ENCODE measurements at regions not wholly inside any gene's neighbourhood (a gene's known extent, or its start where the extent isn't known, plus 50 kb on each side); places are given as distances from the start of the nearest gene placed in this dataset.

DNA sequence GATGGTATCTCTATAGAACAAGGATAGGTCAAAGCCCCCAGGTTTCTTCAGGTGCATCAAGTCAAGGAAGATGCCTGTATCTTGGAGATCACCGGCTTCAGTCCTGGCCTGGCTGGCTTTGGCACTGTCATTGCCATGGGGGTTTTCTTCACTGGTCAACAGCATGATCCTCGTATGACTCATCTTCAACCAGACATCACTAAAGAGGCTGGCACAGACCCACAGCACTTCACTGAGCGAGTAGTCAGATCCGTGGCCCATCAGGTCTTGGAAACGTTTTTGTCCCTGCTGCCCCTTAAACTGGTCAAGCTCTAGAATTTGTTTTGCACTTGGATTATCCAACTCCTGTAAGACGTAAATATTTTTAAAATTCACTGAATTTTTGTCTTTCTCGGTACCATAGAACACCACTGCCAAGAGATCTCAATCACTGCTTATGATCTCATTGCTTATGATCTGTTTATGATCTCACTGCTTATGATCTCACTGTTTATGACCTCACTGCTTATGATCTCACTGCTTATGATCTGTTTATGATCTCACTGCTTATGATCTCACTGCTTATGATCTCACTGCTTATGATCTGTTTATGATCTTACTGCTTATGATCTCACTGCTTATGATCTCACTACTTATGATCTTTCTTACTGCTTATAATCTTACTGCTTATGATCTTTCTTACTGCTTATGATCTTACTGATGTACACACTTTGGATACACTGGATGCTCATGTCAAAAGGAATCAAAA lies 135.2 kb downstream of the CYP26A1 start (continued):
- TF ChIP-seq, protein P1, sequence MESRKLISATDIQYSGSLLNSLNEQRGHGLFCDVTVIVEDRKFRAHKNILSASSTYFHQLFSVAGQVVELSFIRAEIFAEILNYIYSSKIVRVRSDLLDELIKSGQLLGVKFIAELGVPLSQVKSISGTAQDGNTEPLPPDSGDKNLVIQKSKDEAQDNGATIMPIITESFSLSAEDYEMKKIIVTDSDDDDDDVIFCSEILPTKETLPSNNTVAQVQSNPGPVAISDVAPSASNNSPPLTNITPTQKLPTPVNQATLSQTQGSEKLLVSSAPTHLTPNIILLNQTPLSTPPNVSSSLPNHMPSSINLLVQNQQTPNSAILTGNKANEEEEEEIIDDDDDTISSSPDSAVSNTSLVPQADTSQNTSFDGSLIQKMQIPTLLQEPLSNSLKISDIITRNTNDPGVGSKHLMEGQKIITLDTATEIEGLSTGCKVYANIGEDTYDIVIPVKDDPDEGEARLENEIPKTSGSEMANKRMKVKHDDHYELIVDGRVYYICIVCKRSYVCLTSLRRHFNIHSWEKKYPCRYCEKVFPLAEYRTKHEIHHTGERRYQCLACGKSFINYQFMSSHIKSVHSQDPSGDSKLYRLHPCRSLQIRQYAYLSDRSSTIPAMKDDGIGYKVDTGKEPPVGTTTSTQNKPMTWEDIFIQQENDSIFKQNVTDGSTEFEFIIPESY (IDR thresholded peaks at IDR 0.05): no peak
- TF ChIP-seq, protein P2, sequence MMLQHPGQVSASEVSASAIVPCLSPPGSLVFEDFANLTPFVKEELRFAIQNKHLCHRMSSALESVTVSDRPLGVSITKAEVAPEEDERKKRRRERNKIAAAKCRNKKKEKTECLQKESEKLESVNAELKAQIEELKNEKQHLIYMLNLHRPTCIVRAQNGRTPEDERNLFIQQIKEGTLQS (IDR thresholded peaks at IDR 0.05): no peak
- TF ChIP-seq HNF4A (conservative IDR thresholded peaks at IDR 0.05) (no peak), RAD21 (IDR thresholded peaks at IDR 0.05) (no peak), YY1 (IDR thresholded peaks at IDR 0.05) (no peak), HNF4G (IDR thresholded peaks at IDR 0.05) (no peak)

DNA sequence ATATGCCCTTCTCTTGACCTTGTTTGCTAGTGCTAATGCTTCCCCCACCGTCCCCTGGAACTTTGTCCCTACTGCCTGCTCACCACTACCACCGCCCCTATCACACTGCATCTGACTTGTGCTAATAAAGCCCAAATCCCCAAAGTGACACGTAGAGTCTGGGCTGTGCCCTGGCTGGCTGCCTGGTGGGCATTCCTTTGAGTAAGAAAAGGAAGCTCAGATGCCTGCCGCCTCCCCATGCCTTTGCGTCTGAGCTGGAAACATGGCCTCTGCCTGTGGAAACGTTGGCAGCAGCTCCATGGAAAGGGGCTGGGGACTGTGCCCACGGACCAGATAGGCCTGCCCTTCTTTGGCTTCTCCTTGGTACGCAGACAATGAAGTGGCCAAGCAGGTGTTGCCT lies 138.3 kb downstream of the CYP26A1 start:
- WGBS: 82% methylated on average over 8 of the region's 8 CpGs
- Histone ChIP-seq H3K36me3 (ENCODE audit: control insufficient read depth in 4 of 4, insufficient read depth in 3 of 4, low read depth in 1 of 4, low read length in 3 of 4) (no peaks in the 10 kb centered on the region), H3K9me3 (ENCODE audit: control insufficient read depth in 4 of 4, low read length in 3 of 4) (no peaks in the 10 kb centered on the region), H3K9ac (ENCODE audit: low read depth in 1 of 2, low read length in 2 of 2) (no peak overlapping the region), H3K4me1 (ENCODE audit: control insufficient read depth in 4 of 4, insufficient read depth in 4 of 4, low read length in 3 of 4) (no peaks in the 10 kb centered on the region), H3K4me3 (ENCODE audit: low read depth in 1 of 3, low read length in 3 of 3) (no peak overlapping the region), H3K27me3 (ENCODE audit: control insufficient read depth in 4 of 4, insufficient read depth in 4 of 4, low read length in 3 of 4) (no peaks in the 10 kb centered on the region), H3K27ac (ENCODE audit: low read depth in 1 of 2, low read length in 2 of 2) (no peak overlapping the region)
- TF ChIP-seq, protein P3, sequence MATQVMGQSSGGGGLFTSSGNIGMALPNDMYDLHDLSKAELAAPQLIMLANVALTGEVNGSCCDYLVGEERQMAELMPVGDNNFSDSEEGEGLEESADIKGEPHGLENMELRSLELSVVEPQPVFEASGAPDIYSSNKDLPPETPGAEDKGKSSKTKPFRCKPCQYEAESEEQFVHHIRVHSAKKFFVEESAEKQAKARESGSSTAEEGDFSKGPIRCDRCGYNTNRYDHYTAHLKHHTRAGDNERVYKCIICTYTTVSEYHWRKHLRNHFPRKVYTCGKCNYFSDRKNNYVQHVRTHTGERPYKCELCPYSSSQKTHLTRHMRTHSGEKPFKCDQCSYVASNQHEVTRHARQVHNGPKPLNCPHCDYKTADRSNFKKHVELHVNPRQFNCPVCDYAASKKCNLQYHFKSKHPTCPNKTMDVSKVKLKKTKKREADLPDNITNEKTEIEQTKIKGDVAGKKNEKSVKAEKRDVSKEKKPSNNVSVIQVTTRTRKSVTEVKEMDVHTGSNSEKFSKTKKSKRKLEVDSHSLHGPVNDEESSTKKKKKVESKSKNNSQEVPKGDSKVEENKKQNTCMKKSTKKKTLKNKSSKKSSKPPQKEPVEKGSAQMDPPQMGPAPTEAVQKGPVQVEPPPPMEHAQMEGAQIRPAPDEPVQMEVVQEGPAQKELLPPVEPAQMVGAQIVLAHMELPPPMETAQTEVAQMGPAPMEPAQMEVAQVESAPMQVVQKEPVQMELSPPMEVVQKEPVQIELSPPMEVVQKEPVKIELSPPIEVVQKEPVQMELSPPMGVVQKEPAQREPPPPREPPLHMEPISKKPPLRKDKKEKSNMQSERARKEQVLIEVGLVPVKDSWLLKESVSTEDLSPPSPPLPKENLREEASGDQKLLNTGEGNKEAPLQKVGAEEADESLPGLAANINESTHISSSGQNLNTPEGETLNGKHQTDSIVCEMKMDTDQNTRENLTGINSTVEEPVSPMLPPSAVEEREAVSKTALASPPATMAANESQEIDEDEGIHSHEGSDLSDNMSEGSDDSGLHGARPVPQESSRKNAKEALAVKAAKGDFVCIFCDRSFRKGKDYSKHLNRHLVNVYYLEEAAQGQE (IDR thresholded peaks at IDR 0.05): no peak
- TF ChIP-seq JUND (IDR thresholded peaks at IDR 0.05) (no peak), GABPA (IDR thresholded peaks at IDR 0.05 in 1 of 2, conservative IDR thresholded peaks at IDR 0.05 in 1 of 2) (no peak), YY1 (IDR thresholded peaks at IDR 0.05) (no peak), FOXA2 (IDR thresholded peaks at IDR 0.05) (no peak), RAD21 (IDR thresholded peaks at IDR 0.05) (no peak)
- TF ChIP-seq, protein P4, sequence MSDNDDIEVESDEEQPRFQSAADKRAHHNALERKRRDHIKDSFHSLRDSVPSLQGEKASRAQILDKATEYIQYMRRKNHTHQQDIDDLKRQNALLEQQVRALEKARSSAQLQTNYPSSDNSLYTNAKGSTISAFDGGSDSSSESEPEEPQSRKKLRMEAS (IDR thresholded peaks at IDR 0.05): no peak
- TF ChIP-seq, protein P5, sequence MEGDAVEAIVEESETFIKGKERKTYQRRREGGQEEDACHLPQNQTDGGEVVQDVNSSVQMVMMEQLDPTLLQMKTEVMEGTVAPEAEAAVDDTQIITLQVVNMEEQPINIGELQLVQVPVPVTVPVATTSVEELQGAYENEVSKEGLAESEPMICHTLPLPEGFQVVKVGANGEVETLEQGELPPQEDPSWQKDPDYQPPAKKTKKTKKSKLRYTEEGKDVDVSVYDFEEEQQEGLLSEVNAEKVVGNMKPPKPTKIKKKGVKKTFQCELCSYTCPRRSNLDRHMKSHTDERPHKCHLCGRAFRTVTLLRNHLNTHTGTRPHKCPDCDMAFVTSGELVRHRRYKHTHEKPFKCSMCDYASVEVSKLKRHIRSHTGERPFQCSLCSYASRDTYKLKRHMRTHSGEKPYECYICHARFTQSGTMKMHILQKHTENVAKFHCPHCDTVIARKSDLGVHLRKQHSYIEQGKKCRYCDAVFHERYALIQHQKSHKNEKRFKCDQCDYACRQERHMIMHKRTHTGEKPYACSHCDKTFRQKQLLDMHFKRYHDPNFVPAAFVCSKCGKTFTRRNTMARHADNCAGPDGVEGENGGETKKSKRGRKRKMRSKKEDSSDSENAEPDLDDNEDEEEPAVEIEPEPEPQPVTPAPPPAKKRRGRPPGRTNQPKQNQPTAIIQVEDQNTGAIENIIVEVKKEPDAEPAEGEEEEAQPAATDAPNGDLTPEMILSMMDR (IDR thresholded peaks at IDR 0.05; ENCODE audit: low read depth, low read length, missing input control): no peak
- DNase-seq (ENCODE audit: low spot score): no peak

All from liver (tissue), 8 donors.